ENCODE measurements at regions not wholly inside any gene's neighbourhood (a gene's known extent, or its start where the extent isn't known, plus 50 kb on each side); places are given as distances from the start of the nearest gene placed in this dataset.

- no peaks in the 10 kb centered on the region for H3K27me3 Mint-ChIP-seq (ENCODE audit: unreplicated experiment)
- no peak for TF ChIP-seq CTCF (IDR thresholded peaks at IDR 0.05)
- no peak for DNase-seq (ENCODE audit: extremely low spot score, unreplicated experiment)
- no peaks in the 10 kb centered on the region for H3K36me3 Mint-ChIP-seq (ENCODE audit: unreplicated experiment)
- H3K9me3 Mint-ChIP-seq (ENCODE audit: unreplicated experiment): peaks cover 8% of the 10 kb centered on the region
- H3K4me3 Mint-ChIP-seq (ENCODE audit: unreplicated experiment): no peak overlapping the region
- no peaks in the 10 kb centered on the region for H3K4me1 Mint-ChIP-seq (ENCODE audit: unreplicated experiment)
- no peak overlapping the region for H3K27ac Mint-ChIP-seq (ENCODE audit: unreplicated experiment)
Observed at GRCh38 chr14:87635442-87635841, 357.5 kb downstream of the GALC start.

- H3K4me3 Mint-ChIP-seq (ENCODE audit: unreplicated experiment): no peak overlapping the region
- no peak for DNase-seq (ENCODE audit: extremely low spot score, unreplicated experiment)
- H3K4me1 Mint-ChIP-seq (ENCODE audit: unreplicated experiment): peaks cover 3% of the 10 kb centered on the region
- no peak overlapping the region for H3K27ac Mint-ChIP-seq (ENCODE audit: unreplicated experiment)
- peaks cover 17% of the 10 kb centered on the region for H3K9me3 Mint-ChIP-seq (ENCODE audit: unreplicated experiment)
- no peaks in the 10 kb centered on the region for H3K27me3 Mint-ChIP-seq (ENCODE audit: unreplicated experiment)
- TF ChIP-seq CTCF (IDR thresholded peaks at IDR 0.05): no peak
- H3K36me3 Mint-ChIP-seq (ENCODE audit: unreplicated experiment): no peaks in the 10 kb centered on the region
Observed at GRCh38 chr14:87632796-87633195, 360.2 kb downstream of the GALC start.

- no peak for TF ChIP-seq CTCF (IDR thresholded peaks at IDR 0.05)
- Mint-ChIP-seq H3K4me3 (ENCODE audit: unreplicated experiment) (no peak overlapping the region), H3K27me3 (ENCODE audit: unreplicated experiment) (no peaks in the 10 kb centered on the region), H3K9me3 (ENCODE audit: unreplicated experiment) (peaks cover 17% of the 10 kb centered on the region), H3K36me3 (ENCODE audit: unreplicated experiment) (no peaks in the 10 kb centered on the region), H3K4me1 (ENCODE audit: unreplicated experiment) (peaks cover 3% of the 10 kb centered on the region), H3K27ac (ENCODE audit: unreplicated experiment) (no peak overlapping the region)
- no peak for DNase-seq (ENCODE audit: extremely low spot score, unreplicated experiment)
Observed at GRCh38 chr14:87630846-87631245, 362.1 kb downstream of the GALC start.

GRCh38 chr14:87629788-87630187 lies 363.2 kb downstream of the GALC start:
- Mint-ChIP-seq H3K27me3 (ENCODE audit: unreplicated experiment) (no peaks in the 10 kb centered on the region), H3K9me3 (ENCODE audit: unreplicated experiment) (peaks cover 17% of the 10 kb centered on the region), H3K4me1 (ENCODE audit: unreplicated experiment) (peaks cover 3% of the 10 kb centered on the region), H3K36me3 (ENCODE audit: unreplicated experiment) (no peaks in the 10 kb centered on the region), H3K27ac (ENCODE audit: unreplicated experiment) (no peak overlapping the region), H3K4me3 (ENCODE audit: unreplicated experiment) (no peak overlapping the region)
- no peak for TF ChIP-seq CTCF (IDR thresholded peaks at IDR 0.05)
- DNase-seq (ENCODE audit: extremely low spot score, unreplicated experiment): no peak

- peaks cover 21% of the 10 kb centered on the region for H3K9me3 Mint-ChIP-seq (ENCODE audit: unreplicated experiment)
- no peak overlapping the region for H3K4me3 Mint-ChIP-seq (ENCODE audit: unreplicated experiment)
- no peak for TF ChIP-seq CTCF (IDR thresholded peaks at IDR 0.05)
- H3K36me3 Mint-ChIP-seq (ENCODE audit: unreplicated experiment): no peaks in the 10 kb centered on the region
- no peak for DNase-seq (ENCODE audit: extremely low spot score, unreplicated experiment)
- H3K4me1 Mint-ChIP-seq (ENCODE audit: unreplicated experiment): peaks cover 3% of the 10 kb centered on the region
- no peaks in the 10 kb centered on the region for H3K27me3 Mint-ChIP-seq (ENCODE audit: unreplicated experiment)
- no peak overlapping the region for H3K27ac Mint-ChIP-seq (ENCODE audit: unreplicated experiment)
Observed at GRCh38 chr14:87628780-87629179, 364.2 kb downstream of the GALC start.

Data from osteocyte (in vitro differentiated cells).